Epithelial cell of proximal tubule (primary cell): ENCODE measurements at regions not wholly inside any gene's neighbourhood (a gene's known extent, or its start where the extent isn't known, plus 50 kb on each side); places are given as distances from the start of the nearest gene placed in this dataset.

Experiments
- DNase-seq: peaks from one replicate; pipeline ENCODE4 v3.0.0-alpha.2; 2011; ENCODE audit warnings: low read depth
- H3K4me3 ChIP-seq: 2 replicates; pipeline ENCODE4 v1.5.1; 2011; ENCODE audit warnings: low read depth, mild to moderate bottlenecking, low read length
- CTCF ChIP-seq: conservative IDR thresholded peaks from 2 replicates; pipeline ENCODE4 v1.5.1; 2012; ENCODE audit warnings: low read depth, mild to moderate bottlenecking, low read length

- TF ChIP-seq CTCF: no peak
- no peak overlapping the region for H3K4me3 ChIP-seq
- DNase-seq: no peak
These were observed 195.4 kb upstream of the ARL4C start for GRCh38 chr2:234691968-234692955.

DNA sequence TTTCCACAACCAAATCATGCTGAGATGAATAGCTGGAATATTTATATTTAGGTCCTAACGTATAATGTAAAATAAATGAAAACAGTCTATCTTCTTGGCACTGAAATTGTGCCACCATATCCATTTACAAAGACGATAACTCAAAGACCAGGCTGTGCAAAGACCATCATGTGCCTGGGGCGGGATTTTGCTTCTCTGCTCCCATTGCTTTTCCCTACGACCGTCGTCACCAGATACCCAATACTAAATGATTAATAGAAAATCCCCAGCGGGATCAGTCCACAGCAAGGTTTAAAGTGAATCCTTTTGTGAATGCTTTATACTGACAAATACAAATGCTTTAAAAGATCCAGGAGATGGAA is 194.3 kb upstream of the ARL4C start:
- no peak for DNase-seq
- TF ChIP-seq CTCF: no peak
- no peak overlapping the region for H3K4me3 ChIP-seq

DNA sequence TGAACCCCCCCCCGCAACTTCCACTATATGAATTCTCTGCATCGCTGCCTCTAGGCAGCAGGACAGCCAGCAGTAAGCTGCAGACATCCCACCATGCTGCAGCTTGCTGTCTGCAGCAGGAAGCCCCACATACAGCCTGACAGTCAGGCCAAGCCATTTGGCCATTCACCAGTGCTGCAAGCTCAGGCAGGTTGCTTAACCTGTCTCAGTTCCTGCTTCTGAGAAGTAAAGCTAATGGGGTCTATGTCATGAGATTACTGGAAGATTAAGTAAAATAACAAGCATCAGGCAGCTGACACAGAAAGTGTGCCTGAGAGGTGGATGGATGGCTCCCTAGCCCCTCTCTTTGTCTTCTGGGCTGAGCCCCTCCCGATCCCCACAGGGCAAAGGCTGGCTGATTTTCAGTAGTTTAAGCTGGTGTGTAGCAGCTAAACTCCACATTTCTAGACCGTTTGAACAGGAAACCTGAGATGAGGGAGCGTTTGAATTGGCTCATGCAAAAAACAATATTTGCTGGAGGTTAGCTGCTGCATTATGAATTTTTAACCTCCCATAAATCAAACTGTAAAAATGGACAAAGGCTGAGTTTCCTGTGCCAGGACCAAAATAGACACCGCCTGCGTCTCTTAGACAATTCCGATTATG is 193.8 kb upstream of the ARL4C start:
- TF ChIP-seq CTCF: no peak
- DNase-seq: no peak

DNA sequence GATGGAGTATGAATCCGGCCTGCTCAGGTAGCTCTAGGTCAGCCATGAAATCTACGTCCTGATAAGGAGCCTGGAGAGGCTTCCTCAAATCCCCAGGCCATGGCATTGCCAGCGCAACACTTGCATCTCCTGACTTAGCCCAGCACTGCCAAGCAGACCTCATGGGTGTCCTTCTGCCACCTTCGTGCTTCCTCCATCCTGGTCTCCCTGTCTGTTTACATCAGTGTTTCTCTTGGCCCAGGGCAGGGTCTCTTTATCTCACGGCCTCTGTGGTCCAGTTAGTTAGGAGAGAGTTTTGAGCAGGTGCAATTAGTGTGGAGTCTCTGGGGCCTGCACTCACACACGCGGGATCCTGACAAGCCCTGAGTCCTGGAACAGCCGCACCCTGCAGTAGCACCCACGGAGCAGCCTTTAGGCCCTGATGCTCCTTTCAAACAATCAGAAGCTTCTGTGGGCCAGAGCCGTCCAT is 193.1 kb upstream of the ARL4C start:
- no peak overlapping the region for H3K4me3 ChIP-seq
- TF ChIP-seq CTCF: no peak
- DNase-seq: no peak

More for the DNA sequence above, 193.8 kb upstream of the ARL4C start:
- no peak overlapping the region for H3K4me3 ChIP-seq

DNA sequence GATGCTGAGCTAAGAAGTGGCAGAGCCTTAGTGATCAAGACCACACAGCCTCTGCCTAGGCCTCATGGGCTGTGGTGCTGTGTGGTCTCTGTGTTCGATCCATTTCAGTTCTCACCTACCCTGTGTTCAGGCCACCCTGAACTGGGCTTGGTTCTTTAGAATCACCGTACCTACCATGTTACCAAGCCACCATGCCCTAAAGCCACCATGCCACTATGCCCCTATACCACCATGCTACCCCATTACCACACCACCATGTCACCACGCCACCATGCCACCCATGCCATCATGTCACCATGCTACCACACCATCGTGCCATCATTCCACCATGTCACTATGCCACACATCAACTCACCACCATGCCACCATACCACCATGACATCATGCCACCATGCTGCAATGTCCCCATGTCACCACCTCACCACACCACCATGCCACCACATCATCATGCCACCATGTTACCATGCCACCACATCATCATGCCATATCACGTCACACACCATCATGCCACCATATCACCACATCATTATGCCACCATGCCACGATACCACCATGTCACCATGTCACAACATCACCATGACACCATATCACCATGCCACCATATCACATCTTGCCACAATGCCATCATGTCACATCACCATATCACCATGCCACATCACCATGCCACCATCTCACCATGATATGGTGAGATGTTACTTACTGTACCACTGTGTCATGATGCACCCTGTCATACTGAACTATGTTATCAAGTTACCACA is 191.0 kb upstream of the ARL4C start:
- no peak for TF ChIP-seq CTCF
- no peak overlapping the region for H3K4me3 ChIP-seq
- DNase-seq: no peak

- no peak for DNase-seq
- no peak for TF ChIP-seq CTCF
- H3K4me3 ChIP-seq: no peak overlapping the region
These were observed 189.4 kb upstream of the ARL4C start for GRCh38 chr2:234686088-234686890.
